CD4-positive, alpha-beta T cell (primary cell): ENCODE measurements at regions not wholly inside any gene's neighbourhood (a gene's known extent, or its start where the extent isn't known, plus 50 kb on each side); places are given as distances from the start of the nearest gene placed in this dataset.

Source experiments
- ATAC-seq: fragments of 200-7000 bp; cut with Tn5 transposase; one replicate; pipeline ENCODE4 v1.10.0; 2022; ENCODE audit warnings: mild to moderate bottlenecking; ENCODE audit not compliant: poor library complexity
- CTCF ChIA-PET: fragments of 350-600 bp; sonication (Branson Sonifier 250); formaldehyde crosslinking; loops from one replicate; lab custom pipeline; 2021; ENCODE audit warnings: antibody characterized with exemption, inconsistent platforms; lab: Charles Lee
- POLR2A ChIA-PET: fragments of 350-600 bp; sonication (Branson Sonifier 250); formaldehyde crosslinking; loops from one replicate; lab custom pipeline; 2021; ENCODE audit warnings: antibody characterized with exemption, inconsistent platforms; lab: Charles Lee
- DNase-seq, 14 experiments: peaks; one replicate each; pipeline ENCODE4 v3.0.0-alpha.2; 2013 to 2020; ENCODE audit warnings: mixed read lengths in 2 of 14
- H3K27ac ChIP-seq, 2 donors: one replicate each; pipeline versions ENCODE4 v1.5.1 to v1.7.0; 2013; ENCODE audit warnings: low read length in 2 of 2, low read depth in 1 of 2, mild to moderate bottlenecking in 1 of 2
- H3K27me3 ChIP-seq, 2 experiments: 1 replicate in 1 of 2; 2 replicates in 1 of 2; pipeline versions ENCODE4 v1.6.1 to v1.7.0; 2013; ENCODE audit warnings: low read length in 2 of 2, control low read depth in 1 of 2, mild to moderate bottlenecking in 1 of 2, moderate library complexity in 1 of 2; ENCODE audit not compliant: insufficient read depth in 2 of 2, control insufficient read depth in 1 of 2
- H3K36me3 ChIP-seq: one replicate; pipeline ENCODE4 v1.6.1; 2013; ENCODE audit warnings: low read length, control low read depth; ENCODE audit not compliant: insufficient read depth
- H3K4me1 ChIP-seq: one replicate; pipeline ENCODE4 v1.6.1; 2013; ENCODE audit warnings: low read length, control low read depth; ENCODE audit not compliant: insufficient read depth
- H3K4me3 ChIP-seq: one replicate; pipeline ENCODE4 v1.5.1; 2013; ENCODE audit warnings: mild to moderate bottlenecking, low read length, moderate library complexity
- H3K9me3 ChIP-seq, 2 experiments: 1 replicate in 1 of 2; 2 replicates in 1 of 2; pipeline versions ENCODE4 v1.6.1 to v1.7.0; 2013; ENCODE audit warnings: low read length in 2 of 2, mild to moderate bottlenecking in 2 of 2, control low read depth in 1 of 2, moderate library complexity in 1 of 2; ENCODE audit not compliant: control insufficient read depth in 1 of 2, insufficient read depth in 1 of 2
- H3K27ac Mint-ChIP-seq: one replicate; pipeline ENCODE4 v1.8.0; 2020; ENCODE audit warnings: mixed read lengths
- H3K27me3 Mint-ChIP-seq: one replicate; pipeline ENCODE4 v1.8.0; 2021; ENCODE audit warnings: mixed read lengths
- H3K36me3 Mint-ChIP-seq: one replicate; pipeline ENCODE4 v1.8.0; 2021; ENCODE audit warnings: low read depth, mixed read lengths
- H3K4me1 Mint-ChIP-seq: one replicate; pipeline ENCODE4 v1.8.0; 2021; ENCODE audit warnings: low read depth, mixed read lengths
- H3K4me3 Mint-ChIP-seq: one replicate; pipeline ENCODE4 v1.8.0; 2020; ENCODE audit warnings: mild to moderate bottlenecking, mixed read lengths
- H3K9me3 Mint-ChIP-seq: one replicate; pipeline ENCODE4 v1.8.0; 2020; ENCODE audit warnings: mixed read lengths
- intact Hi-C, 2 experiments: fragments of 100-400 bp; cut with DNase I in 1 of 2; cut with micrococcal nuclease in 1 of 2; formaldehyde crosslinking; loops; one replicate each; pipeline versions ENCODE4 v1.15.1 to v1.9.0; 2023 to 2025; cut with DNase I, micrococcal nuclease
- TF ChIP-seq, protein P1 (sequence below): fragments of 200-600 bp; IDR thresholded peaks from one replicate; pipeline ENCODE4 v1.8.0; 2022; ENCODE audit warnings: antibody characterized with exemption, mild to moderate bottlenecking

DNA sequence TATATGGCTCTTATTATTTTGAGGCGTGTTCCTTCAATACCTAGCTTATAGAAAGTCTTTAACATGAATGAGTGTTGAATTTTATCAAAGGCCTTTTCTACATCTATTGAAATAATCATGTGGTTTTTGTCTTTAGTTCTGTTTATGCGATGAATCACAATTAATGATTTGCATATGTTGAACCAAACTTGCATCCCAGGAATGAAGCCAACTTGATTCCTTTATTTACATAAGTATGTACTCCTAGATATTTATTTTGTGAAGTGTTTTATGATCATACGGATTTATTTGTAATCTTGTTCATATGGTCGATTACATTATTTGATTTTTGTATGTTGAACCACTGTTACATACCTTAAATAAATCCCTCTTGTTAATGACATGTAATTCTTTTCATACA, 244.3 kb upstream of the KCND2 start:
- ATAC-seq (no peak), DNase-seq (no peak)
- Histone ChIP-seq H3K36me3 (no peaks in the 10 kb centered on the region), H3K9me3 (no peaks in the 10 kb centered on the region), H3K27ac (no peak overlapping the region), H3K27me3 (no peaks in the 10 kb centered on the region), H3K4me1 (no peaks in the 10 kb centered on the region), H3K4me3 (no peak overlapping the region)
- Mint-ChIP-seq H3K9me3 (peaks cover 3% of the 10 kb centered on the region), H3K36me3 (no peaks in the 10 kb centered on the region), H3K4me1 (no peaks in the 10 kb centered on the region), H3K27ac (no peak overlapping the region), H3K4me3 (no peak overlapping the region), H3K27me3 (no peaks in the 10 kb centered on the region)
- intact Hi-C loops = no loop called here
- ChIA-PET POLR2A (no interaction called here), CTCF (no interaction called here)
- TF ChIP-seq, protein P1, sequence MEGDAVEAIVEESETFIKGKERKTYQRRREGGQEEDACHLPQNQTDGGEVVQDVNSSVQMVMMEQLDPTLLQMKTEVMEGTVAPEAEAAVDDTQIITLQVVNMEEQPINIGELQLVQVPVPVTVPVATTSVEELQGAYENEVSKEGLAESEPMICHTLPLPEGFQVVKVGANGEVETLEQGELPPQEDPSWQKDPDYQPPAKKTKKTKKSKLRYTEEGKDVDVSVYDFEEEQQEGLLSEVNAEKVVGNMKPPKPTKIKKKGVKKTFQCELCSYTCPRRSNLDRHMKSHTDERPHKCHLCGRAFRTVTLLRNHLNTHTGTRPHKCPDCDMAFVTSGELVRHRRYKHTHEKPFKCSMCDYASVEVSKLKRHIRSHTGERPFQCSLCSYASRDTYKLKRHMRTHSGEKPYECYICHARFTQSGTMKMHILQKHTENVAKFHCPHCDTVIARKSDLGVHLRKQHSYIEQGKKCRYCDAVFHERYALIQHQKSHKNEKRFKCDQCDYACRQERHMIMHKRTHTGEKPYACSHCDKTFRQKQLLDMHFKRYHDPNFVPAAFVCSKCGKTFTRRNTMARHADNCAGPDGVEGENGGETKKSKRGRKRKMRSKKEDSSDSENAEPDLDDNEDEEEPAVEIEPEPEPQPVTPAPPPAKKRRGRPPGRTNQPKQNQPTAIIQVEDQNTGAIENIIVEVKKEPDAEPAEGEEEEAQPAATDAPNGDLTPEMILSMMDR = no peak

DNA sequence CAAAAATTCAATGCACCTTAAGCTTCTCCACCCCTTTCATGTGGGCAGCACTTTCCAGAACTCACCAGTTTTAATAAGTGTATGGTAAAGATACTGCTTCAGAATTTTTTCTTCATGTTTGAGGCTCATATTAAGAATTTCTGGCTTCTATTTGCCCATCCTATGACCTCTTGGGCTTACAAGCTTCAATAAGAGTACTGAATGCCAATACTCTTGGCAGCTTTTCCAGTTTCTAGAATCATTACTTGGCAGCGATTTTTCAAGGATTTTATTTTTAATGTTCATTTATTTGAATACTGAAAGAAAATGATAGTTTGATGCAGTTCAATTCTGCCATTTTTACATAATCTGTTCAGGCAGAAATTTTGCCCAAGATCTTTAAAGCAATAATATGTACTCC, 242.1 kb upstream of the KCND2 start:
- H3K4me3 ChIP-seq = no peak overlapping the region
- no peak overlapping the region for H3K27ac Mint-ChIP-seq
- ATAC-seq = no peak
- CTCF ChIA-PET = no interaction called here
- no peaks in the 10 kb centered on the region for H3K36me3 ChIP-seq
- H3K4me3 Mint-ChIP-seq = no peak overlapping the region
- H3K27me3 Mint-ChIP-seq = no peaks in the 10 kb centered on the region
- H3K36me3 Mint-ChIP-seq = no peaks in the 10 kb centered on the region
- intact Hi-C loops = no loop called here
- H3K27me3 ChIP-seq = no peaks in the 10 kb centered on the region
- POLR2A ChIA-PET = no interaction called here
- no peaks in the 10 kb centered on the region for H3K4me1 ChIP-seq
- H3K4me1 Mint-ChIP-seq = no peaks in the 10 kb centered on the region
- H3K27ac ChIP-seq = no peak overlapping the region
- H3K9me3 ChIP-seq = no peaks in the 10 kb centered on the region
- DNase-seq = no peak
- peaks cover 3% of the 10 kb centered on the region for H3K9me3 Mint-ChIP-seq
- TF ChIP-seq, protein P1 = no peak

DNA sequence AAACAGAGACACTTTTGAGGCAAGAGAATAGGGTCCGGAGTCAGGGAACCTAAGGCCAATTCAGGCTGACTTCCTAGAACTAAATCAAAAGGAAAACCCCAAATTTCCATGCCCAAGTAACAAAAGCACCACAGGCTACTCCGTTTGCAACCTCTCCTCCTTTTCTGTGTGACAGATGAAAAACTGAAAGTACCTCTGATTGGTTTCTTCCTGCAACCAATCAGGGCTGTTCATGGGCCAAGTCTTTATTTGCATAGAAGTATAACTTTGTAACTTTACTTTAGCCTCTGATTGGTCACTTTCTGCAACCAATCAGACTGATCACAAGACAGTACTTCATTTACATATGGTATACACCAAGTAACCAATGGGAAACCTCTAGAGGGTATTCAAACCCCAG, 239.9 kb upstream of the KCND2 start:
- H3K36me3 ChIP-seq = no peaks in the 10 kb centered on the region
- Mint-ChIP-seq H3K36me3 (no peaks in the 10 kb centered on the region), H3K9me3 (peaks cover 6% of the 10 kb centered on the region), H3K4me1 (no peaks in the 10 kb centered on the region), H3K4me3 (no peak overlapping the region), H3K27ac (no peak overlapping the region), H3K27me3 (no peaks in the 10 kb centered on the region)
- POLR2A ChIA-PET = no interaction called here
- H3K4me1 ChIP-seq = no peaks in the 10 kb centered on the region
- DNase-seq = no peak
- CTCF ChIA-PET = no interaction called here
- TF ChIP-seq, protein P1 = no peak
- no peaks in the 10 kb centered on the region for H3K9me3 ChIP-seq
- ATAC-seq = no peak
- H3K27ac ChIP-seq = no peak overlapping the region
- intact Hi-C loops = no loop called here
- no peaks in the 10 kb centered on the region for H3K27me3 ChIP-seq
- H3K4me3 ChIP-seq = no peak overlapping the region
